NCI-H2227 treated with DMSO at 0.1 percent for 48 hours (cell line): ENCODE measurements at regions not wholly inside any gene's neighbourhood (a gene's known extent, or its start where the extent isn't known, plus 50 kb on each side); places are given as distances from the start of the nearest gene placed in this dataset.

Experiments used
- DNase-seq: peaks from one replicate; lab custom pipeline; 2025; lab: John Stamatoyannopoulos, UW

DNA sequence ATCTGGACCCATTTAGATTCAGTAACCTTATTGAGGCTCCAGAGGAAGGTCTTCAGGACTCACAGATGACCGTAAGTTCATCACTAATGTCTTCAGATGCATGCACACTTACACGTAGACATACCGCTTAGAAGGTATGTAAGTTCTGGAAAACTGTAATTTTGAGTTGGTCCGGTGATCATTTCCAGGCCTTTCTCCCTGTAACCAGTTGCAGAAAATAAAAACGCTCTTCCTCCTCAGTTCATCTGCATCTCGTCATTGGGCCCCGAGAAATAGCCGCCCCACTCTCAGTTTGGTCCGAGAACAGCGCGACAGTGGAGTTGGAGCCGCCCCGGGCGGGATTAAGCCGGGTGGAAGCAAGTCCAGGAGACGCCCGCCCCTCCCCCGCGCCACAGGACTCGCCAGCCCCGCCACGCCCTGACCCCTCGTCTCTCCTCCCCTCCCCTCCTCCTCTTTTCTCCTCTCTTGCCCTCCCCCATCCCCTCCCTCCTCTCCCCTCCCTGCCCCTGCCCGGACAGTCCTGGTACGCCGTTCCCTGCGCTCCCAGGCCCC lies 83.7 kb downstream of the TNFAIP2 start:
- no peak for DNase-seq

DNA sequence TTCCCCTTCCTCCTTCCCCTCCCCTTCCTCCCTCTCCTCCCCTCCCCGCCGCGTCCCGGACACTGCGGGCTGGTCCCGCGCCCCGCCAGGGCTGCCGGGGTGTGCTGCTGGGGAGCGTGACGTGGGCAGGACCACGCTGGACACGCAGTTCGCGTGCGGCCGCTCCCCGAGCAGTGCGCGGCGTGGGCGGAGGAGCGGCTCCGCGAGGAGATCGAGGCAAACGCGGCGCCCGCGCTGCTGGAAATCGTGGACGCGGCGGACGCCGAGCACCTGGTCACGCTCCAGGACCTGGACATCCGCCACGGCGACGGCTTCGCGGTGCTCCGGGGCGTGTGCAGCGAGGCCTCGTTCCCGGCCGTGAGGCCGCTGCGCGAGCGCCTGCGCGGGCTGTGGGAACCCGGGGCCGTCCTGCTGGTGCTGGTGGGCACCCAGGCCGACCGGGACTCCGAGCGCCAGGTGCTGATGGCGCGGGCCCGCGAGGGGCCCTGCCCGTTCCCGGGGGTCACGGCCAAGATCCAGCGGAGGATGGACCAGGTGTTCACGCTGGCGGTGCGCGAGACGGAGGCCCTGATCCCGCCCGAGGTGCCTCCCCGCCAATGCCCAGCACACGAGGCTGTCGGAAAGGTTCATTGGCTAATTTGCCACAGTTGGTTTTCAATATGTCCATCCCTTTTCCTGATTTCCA lies 84.3 kb downstream of the TNFAIP2 start:
- no peak for DNase-seq

DNA sequence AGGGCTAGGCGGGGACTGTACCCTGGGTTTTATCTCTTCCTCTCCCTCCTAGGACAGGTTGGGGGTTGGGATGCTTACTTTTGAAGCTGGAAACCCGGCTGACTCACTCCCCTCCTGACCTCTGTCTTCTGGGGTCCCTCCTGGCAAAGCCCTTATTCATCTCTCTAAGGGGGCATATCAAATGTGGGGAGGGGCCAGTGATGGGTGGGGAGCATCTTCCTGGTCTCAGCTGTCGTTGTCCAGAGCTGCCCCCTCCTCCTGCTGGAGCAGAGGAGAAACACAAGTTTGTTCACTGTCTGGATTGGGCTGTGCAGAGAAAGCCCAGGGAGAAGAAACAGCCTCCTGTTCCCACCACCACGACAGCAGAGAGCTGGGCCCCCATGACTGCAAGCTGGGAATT lies 85.8 kb downstream of the TNFAIP2 start:
- DNase-seq: no peak

DNA sequence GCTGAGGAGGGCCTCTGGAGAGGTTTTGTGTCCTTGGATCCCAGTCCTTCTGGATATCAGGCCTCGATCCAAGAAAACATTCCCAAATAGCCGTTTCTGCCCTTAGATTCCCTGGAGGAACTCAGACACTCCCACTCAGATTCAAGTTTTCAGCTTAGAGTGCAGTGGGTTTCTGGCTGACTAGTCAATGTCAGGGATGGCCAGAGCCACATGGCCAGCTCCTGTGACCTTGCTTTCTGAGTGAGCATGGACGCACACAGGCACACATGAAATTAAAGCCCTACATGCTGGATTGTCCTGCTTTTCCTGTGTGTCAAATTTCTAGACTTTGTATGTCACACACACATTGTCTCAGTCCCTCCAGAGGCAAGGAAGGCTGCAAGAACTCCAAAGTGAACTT lies 86.2 kb downstream of the TNFAIP2 start:
- DNase-seq: no peak

DNA sequence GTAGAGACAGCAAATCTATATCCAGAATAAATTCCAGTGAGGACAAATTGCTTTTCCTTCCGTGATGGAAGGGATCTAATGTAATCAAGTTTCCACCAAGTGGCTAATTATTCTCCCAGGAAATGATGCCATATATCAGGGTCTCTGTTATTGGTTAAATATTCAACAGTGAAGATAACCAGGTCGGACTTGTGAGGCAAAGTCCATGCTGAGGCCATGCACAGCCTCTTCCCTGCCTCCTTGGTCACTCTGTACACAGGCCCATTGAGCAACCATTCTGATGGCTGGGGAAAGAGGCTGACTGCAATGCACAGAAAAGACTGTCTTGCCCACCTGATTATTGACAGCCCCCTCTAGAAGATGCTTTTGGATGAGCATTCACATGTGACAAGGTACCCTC lies 90.1 kb downstream of the TNFAIP2 start:
- DNase-seq: no peak

DNA sequence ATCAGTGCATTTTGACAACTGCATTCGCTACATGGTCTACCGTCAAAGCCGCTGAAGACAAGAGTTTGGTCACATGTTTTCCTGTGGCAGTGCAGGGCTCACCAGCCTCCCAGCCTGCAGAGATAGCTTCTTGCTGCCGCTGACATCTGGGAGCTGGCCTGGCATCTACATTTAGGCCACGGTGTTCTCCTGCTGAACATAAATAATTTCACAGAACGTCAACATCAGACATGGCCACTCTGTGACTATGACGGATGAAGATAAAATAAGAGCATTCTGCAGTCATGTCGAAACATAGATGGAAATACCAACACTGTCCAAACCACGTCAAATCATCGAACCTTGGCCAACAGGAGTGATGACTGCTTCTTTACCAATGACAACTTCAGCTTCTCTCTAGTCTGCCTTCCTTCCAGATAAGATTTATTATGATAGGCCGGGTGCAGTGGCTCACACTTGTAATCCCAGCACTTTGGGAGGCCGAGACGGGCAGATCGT lies 91.2 kb downstream of the TNFAIP2 start:
- DNase-seq: no peak

DNA sequence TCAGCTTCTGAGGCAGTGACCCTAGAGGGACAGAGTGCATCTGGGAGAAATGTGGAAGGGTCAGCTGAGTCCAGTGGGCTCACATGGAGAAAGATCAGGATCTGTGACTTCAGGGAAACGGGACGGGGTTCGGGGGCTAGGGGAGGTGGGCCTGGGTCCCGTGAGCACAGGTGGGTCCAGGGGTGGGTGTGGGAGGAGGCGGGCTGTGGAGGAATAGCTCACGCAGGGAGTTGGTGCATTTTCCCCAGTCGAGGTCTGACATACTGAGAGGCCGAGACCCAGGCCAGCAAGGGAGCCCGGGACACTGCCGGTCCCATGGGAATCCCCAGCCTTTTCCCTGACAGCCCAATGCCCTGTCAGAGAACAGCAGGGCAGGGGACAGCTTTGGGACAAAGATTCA lies 93.1 kb downstream of the TNFAIP2 start:
- DNase-seq: no peak

DNA sequence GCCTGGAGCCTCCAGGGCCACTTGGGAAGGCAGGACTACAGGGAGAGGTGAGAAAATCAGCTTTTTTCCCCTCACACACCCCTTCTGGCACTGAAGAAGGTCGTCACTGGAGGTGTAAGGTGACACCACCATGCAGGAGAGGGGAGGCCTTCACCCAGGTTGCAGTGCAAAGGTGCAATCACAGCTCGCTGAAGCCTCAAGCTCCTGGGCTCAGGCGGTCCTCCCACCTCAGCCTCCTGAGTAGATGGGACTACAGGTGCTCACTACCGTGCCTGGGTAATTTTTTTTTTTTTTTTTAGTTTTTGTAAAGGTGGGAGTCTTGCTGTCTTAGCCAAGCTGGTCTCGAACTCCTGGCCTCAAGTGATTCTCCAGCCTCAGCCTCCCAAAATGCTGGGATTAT lies 93.6 kb downstream of the TNFAIP2 start:
- DNase-seq: no peak

DNA sequence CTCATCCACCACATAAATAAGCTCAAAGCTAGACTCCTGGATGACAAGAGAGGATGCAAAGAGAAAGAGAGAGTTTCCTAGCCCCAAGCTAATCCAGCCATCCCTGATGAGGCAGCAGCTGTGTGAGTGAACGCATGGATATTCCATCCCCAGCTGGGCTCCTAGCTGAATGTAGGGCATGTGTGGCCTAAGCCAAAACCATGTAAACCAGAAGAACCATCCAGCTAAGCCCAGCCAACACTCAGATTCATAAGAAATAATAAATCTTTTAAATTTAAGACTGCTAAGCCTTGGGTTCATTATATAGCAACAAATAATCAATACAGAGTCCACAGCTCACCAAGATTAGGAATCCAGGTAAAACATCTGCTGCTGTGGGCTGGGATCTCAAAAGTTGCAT lies 94.3 kb downstream of the TNFAIP2 start:
- no peak for DNase-seq

DNA sequence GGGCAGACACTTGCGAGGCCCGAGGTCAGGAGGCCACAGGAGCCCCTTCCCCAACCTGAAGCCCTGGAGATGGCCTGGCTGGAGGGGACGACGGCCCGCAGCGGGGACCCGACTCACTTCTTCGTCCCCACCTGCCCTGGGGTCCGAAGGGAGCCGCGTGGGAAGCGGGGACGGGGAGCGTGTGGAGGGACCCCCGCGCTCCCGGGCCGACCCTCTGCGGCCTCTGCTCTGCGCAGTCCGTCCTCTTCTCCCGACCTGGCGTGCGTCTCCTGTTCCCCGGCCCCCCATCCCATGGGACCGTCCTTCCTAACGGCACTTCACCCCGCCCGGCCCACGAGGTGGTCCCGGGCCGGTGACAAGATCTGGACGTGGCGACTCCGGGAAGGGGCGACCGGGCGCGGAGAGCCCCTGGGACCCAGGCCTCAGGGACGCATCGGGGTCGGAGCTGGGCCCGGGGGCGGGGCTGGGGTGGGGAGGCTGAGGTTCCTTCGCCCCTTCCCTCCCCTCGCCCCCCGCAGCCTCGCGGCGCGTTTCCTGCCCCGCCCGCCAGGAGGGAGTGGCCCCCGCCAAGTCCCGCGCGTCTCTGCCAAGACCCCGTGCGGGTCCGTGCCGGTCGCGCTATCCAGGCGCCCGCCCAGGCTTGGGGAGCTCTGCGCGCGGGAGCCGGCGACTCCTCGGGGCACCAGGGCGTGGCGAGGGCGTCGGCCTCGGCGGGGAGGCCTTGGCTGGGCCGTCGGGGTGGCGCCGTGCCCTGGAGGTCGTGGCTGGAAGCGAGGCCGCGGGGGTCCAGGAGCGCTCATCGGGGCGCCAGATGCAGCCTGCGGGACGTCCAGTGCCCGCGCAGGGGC lies 97.1 kb downstream of the TNFAIP2 start:
- no peak for DNase-seq

DNA sequence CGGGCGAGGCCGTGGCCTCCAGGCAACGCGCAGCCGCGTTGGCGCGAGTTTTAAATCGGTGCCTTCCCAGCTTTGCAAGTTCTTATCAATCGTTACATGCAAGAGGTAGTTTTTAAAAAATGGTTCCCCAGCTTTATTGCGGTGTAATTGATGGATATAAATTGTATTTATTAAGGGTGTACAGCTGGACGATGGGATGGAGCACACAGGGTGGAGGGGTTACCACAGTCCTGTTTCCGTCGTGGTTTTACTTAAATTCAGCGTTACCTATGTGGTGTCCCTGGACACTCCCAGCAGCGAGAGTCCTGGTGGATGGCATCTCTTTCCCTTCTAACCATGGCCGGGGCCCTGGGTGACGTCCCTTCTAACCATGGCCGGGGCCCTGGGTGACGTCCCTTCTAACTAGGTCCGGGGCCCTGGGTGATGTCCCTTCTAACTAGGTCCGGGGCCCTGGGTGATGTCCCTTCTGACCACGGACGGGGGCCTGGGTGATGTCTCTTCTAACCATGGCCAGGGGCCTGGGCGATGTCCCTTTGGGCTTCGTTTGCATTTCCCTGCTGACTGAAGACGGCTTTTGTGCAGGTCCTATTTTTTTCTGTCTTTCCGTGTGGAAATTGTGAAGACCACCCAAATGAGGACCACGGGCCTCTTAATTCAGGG lies 97.9 kb downstream of the TNFAIP2 start:
- DNase-seq: no peak

DNA sequence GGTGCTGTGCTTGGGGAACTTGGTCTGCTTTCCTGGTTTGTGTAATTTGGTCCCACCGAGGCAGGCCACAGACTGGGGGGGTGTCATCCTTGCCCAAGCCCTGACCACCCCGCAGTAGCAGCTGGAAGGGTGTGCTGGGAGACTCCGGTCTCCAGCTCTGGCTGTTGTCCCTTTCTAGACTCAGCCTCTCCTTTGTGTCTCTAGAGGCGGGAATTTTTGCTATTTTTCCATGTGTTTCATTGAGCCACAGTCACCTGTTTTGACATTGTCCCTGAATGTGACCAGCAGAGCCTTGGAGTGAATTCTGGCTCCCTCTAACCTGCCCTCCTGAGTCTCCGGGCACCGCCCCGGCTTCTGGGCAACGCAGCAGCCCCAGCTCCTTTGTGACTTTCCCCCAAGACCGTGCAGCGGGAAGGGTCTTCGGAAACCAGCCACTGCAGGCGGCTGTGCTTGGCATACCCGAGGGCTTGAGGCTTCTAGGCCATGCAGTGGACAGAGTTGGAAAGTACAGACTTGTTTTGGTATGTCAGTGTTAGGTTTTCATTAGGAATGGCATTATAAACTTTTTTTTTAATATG lies 98.6 kb downstream of the TNFAIP2 start:
- no peak for DNase-seq

DNA sequence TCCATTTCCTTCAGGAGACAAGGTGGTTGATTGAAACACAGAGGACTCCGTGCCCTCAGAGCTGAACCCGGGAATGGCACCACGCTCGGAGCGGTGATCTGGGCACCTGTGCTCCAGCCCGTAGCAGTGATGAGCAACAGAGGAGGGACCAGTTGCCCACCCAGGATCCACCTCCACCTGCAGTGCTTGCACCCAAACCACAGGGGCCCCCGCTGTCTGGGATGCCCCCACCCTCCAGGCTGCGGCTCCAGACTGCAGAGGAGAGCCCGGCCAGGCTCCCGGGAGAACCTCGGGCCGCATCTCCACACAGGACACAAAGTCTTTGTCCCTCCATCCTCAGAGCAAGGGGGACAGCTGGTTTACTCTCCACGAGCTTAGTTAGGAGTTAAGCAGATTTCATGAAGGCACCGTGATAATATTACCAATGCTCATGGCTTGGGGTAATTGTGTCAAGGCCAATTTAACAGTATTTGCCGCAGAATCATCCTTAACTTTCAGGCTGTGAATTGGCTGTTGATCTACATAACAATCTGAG lies 100.6 kb downstream of the TNFAIP2 start:
- DNase-seq: no peak

DNA sequence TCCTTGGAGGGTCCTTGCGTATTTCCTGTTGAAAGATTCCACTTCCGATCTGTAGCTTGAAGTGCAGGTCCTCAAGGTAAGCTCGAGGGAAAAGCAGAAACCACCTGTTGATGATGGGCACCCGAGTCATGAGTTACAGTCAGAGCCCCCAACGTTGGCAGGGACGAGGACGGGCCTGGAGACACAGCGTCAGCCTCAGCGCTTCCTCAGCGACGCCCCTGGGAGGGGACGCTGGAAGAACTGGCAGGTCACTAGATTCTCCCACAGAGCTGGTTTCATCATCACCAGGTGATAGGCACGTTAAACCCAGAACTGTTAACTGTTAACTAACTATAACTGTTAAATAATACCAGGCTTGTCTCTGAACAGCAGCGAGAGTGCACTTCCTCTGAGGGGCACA lies 101.8 kb downstream of the TNFAIP2 start:
- DNase-seq: no peak

DNA sequence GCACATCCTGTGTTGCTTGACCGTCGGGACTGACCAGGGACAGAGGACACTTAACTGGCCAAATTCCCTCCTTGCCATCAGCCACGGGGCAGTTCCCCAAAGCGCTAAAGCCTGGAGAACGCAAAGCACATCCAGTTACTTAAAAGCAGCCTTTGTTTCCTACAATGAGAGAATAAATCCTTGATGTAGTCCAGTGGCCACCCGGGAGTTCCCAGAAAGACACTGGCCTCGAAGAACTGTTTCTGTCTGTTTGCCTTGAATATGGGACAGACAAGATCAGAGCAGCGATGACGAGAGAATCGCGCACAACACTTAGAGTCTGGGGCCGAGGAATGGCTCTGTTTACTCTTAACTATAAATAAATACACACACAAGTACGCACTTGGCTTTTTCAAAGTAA lies 102.2 kb downstream of the TNFAIP2 start:
- DNase-seq: no peak

DNA sequence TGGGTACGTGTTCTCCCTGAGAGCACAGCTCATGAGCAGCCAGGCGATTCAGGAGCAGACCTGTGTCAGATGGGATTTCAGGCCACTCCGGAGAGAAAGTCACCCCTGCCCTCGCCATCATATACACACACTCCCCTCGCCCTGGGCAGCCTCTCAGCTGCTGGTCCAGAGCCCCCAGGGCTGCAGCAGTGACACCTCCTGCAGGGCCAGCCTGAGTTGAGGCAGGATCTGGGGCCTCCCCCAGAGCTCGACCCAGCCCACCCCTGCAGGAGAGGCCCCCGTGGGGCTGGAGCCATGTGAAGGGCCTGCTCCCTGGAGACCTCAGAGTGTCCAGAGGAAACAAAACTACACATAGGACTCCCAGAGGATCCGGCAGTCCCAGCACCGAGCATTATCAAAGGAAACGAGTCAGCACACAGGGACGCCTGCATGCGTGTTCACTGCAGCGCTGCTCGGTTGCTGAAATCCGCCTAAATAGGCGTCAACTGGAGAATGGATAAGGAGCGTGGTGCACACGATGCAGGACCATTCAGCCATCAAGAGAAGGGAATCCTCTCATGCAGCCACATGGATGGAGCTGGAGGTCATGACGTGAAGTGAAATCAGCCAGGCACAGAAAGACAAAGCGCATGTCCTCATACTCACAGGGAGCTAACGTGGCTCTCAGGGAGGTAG lies 104.0 kb downstream of the TNFAIP2 start:
- no peak for DNase-seq

DNA sequence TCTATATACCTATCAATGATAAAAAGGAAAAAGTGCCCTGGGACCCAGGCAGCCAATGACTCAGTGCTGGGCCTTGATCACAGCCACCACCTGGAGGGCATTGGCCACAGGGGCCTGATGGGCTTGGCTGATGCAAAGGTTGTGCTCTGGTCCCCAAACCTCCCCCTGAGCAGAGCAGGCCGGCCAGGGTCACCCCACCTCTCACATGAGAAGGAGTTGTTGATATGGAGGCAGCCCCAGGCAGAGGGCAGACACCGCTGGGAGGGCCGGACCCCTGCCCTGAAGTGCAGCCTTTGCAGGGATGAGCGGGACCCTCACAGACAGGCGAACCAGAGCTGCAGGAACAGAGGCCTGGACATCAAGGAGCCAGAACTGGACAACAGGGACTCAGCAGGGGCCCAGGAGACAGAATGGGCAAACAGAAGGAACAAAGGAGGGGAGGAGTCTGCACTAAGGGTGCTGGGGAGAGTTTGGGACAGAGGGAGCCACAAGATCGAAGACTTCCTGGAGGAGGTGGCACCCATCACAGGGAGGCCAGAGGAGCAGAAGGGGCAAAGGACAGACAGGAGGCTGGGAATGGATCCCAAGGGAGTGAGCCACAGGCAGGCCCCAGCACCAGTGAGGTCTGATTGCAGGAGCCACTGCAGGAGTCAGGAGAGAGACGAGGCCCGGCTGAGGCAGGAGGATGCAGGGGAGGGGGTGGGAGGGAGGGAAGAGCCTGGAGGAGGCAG lies 105.0 kb downstream of the TNFAIP2 start:
- no peak for DNase-seq

DNA sequence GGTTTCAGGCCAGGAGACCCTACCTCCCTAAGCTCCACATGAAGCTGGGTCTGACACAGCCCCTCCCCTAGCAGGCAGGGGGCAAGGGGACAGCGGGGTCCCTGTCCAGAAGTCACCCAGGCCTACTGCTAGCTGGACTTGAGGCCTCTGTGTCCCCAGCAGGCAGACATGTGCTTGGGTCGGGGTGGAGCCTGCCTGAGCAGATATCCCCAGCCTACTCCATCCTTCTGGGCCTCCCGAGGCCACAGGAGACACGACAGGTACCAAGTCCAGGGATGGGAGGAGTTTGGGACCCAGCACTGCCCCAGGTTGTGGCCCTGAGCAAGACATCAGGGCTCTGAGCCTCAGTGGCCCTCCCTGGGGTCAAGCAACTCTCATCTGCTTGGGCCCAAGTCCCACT lies 105.2 kb upstream of the EIF5 start:
- no peak for DNase-seq

DNA sequence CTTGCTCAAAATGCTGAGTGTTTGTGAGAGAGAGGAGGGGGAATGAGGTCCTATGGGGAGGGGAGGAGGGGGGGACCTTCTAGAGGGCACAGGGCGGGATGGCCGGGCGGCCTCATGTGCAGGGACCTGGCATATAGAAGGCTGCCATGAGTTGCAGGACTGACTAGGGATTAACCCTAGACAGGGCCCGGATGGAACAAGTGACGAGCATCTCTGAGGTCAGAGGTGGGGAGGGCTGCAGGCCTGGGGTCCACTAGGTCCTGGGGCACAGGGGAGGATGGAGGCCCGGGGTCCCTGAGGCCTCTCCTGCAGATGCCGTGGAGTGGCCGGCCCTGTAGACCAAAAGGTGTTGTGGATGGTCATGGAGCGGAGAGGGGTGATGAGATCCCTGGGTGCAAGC lies 104.0 kb upstream of the EIF5 start:
- no peak for DNase-seq

DNA sequence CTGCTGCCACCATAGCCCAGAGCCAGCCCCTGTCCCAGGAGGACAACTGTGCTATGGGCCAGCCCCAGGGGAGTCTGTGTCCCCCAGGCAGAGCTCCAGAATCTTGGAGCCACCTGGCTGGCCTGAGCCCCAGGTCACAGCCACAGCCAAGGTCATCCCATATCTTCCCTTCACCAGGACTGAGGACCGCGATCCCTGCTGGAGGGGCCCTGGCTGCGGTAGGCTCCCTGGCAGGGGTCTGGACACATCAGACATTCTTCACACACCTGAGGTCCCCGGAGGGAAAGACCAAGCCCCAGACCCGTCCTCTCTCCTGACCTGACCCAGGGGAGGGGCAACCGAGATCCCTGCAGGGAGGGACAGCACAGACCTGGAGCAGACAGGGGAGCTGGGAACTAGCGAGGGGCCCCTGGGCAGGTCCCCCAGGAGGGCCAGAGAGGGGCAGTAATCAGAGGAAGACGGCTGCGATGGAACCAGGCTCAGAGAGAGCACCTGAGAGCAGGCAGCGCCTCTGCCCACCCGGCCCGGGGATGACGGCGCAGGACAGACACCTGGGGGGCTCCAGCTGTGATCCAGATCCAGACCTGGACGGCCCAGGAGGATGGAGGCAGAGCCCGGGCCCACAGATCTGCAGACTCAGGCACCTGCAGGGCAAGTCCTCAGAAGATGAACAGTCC lies 103.2 kb upstream of the EIF5 start:
- no peak for DNase-seq
